AML-193 (cell line): ENCODE measurements at regions not wholly inside any gene's neighbourhood (a gene's known extent, or its start where the extent isn't known, plus 50 kb on each side); places are given as distances from the start of the nearest gene placed in this dataset.

Experiments
- DNase-seq, 2 experiments: peaks; one replicate each; lab custom pipeline; 2025; lab: John Stamatoyannopoulos, UW

DNA sequence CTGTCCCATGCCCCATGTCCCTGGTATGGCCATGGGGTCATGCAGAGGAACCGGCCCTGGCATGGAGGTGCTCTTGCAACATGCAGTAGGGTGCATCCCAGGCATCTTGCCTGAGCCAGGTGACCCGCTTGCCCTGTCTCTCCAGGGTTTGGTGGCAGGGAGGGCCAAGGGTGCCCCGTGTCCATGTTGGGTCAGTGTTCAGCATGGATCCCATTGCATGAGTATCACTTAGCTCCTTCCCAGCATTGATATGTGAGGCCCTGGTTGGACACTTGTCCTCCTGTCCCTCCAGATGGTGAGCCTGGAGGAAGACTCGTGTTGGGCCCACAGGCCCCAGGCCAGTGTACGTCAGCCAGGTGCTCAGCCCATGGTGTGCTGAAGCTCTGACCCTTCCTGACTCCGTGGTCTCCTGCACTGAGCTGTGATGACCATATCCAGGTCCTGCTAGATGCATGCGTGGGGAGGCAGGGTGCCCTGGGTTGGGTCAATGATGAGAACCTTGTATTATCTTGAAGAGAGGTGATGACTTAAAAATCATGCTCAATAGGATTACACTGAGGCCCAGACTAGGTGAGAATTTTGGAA is 205.0 kb downstream of the UBE3A start:
- no peak for DNase-seq

DNA sequence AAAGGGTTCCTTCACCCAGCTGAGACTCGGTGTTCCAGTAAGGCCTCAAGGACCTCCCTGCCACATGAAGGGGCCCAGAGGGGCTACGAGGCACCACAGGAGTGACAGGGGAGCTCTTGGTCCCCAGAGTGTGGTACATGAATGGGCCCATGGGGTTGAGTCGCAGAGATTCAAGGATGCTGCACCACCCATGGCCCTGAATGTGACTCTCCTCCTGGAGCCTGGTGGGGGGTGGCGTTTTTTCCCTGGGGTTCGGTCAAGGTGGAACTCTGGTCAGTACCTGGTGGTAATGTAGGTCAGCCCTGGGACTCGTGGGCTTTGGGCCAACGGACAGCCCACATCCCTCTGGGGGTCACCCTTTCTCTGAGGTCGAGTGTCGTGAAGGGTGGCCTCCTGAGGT is 204.0 kb downstream of the UBE3A start:
- DNase-seq = no peak

DNA sequence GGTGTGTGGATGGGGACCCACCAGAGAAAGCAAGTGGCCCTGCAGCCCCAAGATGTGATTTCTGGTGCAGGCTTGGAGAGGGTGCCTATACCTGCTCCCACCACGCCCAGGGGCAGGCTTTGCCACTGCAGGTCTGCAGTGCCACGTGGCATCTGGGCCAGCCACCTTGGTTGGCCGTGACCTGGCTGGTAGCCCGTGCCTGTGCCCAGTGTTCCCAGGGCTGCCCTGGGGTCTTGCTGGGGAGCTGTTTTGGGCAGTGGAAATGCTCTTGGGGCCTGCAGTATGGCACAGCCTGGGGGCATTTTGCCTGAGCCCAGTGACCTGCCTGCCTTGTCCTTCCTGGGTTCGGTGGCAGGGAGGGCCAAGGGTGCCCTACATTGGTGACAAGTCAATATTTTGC is 203.4 kb downstream of the UBE3A start:
- DNase-seq = no peak

DNA sequence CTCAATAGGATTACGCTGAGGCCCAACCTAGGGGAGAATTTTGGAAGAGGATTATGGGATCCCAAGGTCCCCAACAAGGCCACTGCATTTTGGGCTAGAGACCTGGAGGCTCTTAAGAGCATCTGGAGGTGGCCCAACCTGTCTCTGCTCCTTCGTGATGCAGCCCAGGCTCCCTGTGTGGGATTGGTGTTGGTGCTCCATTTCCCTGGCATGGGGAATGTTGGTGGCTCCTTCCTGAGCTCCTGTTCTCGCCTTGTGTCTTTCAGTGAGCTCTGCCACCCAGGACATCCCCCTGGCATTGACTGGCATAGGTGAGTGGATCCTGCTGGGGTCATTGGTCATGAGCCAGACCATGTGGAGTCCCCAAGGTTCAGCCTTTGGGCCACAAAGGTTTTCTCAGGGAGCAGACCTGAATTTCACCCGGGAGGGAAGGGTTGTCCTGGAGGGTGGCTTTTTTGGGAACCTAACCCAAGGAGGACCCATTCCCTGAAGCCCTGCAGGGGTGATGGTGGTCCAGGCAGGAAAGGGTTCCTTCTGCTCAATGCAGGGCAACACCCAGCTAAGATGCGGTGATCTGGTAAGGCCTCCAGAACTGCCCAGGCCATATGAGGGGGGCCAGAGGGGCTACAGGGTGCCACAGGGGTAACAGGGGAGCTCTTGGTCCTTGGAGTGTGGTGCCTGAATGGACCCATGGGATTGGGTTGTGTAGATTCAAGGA is 202.5 kb downstream of the UBE3A start:
- no peak for DNase-seq

DNA sequence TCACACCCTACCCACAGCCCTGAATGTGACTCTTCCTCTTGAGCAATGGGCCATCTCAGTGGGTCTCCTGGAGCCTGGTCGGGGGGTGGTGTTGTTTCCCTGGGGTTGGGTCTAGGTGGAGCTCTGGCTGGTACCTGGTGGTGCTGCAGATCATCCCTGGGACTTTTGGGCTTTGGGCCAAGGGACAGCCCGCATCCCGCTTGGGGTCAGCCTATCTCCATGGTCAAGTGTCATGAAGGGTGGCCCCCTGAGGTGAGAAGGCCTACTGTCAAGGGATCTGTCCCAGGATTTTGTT is 202.0 kb downstream of the UBE3A start:
- DNase-seq = no peak

DNA sequence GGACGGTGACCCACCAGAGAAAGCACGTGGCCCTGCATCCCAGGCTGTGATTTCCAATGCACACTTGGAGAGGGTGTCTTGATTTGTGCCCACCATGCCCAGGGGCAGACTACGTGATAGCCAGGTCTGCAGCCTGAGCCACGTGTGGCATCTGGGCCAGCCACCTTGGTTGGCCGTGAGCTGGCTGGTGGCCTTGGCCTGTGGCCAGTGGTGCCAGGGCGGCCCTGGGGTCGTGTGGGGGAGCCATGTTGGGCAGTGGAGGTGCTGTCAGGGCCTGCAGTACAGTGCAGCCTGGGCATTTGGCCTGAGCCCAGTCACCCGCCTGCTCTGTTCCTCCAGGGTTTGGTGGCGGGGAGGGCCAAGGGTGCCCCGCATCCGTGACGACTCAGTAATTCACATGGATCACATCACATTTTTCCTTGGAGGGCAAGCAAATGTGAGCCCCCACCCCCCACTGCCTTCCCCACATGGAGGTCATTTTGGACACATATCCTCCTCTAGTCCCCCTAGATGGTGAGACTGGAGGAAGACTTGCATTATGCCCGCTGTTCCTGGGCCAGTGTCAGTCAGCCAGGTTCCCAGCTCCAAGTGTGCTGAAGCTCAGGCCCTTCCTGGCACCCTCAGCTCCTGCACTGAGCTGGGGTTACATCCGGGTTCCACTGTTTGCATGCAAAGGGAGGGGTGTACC is 201.4 kb downstream of the UBE3A start:
- DNase-seq = no peak

DNA sequence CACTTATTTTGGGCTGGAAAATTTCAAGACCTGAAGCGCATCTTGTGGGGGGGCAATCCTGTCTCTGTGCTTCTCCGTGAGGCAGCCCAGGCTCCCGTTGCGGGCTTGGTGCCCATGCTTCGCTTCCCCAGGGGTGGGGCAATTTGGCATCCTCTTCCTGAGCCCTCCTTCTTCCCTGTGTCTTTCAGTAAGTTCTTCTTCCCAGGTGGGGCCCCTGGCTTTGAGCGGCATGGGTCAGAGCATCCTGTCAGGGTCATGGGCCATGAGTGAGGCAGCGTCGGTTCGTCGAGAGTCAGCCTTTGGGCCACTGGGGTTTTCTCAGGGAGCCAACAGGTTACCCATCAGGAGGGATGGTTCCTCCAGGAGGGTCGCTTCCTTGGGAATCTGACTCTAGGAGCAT is 200.7 kb downstream of the UBE3A start:
- no peak for DNase-seq

DNA sequence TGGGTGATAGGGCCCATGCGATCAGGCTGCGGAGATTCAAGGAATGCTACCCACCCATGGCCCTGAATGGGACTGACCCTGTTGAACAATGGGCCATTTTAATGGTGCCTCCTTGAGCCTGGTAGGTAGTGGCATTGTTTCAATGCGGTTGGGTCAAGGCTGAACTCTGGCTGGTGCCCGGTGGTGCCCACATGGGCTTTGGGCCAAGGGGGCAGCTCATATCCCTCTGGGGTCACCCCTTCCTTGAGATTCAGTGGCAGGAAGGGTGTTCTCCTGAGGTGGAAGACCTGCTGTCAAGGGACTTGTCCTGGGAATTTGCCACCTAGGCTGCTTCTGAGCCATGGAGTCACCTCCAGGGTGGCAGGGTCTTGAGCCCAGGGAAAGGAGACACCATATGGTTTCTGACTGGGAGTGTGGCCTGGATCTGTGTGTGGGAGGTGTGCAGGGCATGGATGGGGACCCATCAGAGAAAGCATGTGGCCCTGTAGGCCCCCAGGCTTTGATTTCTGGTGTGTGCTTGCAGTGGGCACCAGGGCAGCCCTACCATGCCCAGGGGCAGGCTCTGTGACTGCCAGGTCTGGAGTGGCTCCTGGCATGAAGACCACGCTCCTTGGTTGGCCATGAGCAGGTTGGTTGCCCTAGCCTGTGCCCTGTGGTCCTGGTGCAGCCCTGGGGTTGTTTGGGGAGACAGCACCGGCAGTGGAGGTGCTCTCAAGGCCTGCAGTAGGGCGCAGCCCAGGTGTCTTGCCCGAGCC is 199.9 kb downstream of the UBE3A start:
- no peak for DNase-seq

DNA sequence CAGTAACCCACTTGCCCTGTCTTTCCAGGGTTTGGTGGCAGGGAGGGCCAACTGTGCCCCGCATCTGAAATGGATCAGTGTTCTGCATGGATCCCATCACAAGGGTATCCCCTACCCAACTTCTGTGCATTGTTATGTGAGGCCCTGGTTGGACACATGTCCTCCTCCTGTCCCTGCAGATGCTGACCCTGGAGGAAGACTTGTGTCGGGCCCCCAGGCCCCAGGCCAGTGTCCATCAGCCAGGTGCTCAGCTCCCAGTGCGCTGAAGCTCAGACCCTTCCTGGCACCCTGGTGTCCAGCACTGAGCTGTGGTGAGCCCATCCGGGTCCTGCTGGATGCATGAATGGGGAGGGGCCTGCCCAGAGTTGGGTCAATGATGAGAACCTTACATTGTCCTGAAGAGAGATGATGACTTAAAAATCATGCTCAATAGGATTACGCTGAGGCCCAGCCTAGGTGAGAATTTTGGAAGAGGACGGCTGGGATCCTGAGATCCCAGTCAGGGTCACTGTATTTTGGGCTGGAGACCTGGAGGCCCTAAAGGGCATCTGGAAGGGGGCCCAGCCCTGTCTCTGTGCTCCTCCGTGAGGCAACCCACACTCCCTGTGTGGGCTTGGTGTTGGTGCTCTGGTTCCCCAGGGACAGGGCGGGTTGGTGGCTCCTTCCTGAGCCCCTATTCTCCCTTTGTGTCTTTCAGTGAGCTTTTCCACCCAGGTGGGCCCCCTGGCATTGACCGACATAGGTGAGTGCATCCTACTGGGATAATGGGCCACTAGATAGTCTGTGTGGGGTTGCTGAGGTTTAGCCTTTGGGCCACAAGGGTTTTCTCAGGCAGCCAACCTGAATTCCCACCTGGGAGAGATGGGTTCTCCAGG is 199.1 kb downstream of the UBE3A start:
- DNase-seq = no peak

DNA sequence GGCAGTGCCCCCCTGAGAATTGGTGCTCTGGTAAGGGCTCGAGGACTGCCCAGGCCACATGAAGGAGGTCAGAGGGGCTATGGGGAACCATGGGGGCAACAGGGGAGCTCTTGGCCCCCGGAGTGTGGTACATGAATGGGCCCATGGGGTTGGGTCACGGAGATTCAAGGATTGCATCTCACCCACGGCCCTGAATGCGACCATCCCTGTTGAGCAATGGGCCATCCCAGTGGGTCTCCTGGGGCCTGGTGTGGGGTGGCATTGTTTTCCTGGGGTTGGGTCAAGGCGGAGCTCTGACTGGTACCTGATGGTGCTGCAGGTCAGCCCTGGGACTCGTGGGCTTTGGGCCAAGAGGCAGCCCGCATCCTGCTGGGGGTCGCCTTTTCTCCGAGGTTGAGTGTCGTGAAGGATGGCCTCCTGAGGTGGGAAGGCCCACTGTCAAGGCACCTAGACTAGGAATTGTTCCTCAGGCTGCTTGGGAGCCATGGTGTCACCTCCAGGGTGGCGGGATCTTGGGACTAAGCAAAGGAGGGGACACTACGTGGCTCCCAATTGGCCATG is 198.3 kb downstream of the UBE3A start:
- DNase-seq = no peak

DNA sequence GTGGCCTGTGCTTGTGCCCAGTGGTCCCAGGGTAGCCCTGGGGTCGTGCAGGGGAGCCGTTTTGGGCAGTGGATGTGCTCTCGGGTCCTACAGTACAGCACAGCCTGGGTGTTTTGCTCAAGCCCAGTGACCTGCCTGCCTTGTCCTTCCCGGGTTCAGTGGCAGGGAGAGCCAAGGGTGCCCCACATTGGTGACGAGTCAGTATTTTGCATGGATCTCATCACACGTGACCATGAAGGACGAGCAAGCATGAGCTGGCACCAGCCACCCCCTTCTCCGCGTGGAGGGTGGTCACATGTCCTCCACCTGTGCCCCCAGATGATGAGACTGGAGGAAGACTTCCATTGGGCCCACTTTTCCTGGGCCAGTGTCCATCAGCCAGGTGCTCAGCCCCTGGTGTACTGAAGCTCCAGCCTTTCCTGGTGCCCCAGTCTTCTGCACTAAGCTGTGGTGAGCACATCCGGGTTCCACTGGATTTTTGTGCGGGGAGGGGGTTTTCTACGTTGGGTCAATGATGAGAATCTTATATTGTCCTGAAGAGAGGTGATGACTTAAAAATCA is 197.5 kb downstream of the UBE3A start:
- DNase-seq = no peak

DNA sequence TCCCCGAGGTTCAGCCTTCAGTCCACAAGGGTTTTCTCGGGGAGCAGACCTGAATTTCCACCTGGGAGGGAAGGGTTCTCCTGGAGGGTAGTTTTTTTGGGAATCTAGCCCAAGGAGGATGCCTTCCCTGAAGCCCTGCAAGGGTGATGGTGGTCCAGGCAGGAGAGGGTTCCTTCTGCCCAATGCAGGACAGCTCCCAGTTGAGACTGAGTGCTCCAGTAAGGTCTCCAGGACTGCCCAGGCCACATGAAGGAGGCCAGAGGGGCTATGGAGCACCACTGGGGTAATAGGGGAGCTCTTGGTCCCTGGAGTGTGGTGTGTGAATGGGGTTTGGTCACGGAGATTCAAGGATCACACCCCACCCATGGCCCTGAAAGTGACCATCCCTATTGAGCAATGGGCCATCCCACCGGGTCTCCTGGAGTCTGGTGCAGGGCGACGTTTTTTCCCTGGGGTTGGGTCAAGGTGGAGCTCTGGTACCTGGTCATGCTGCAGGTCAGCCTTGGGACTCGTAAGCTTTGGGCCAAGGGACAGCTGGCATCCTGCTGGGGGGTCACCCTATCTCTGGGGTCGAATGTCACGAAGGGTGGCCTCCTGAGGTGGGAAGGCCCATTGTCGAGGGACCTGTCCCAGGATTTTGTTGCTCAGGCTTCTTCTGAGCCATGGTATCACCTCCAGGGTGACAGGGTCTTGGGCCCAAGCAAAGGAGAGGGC is 196.5 kb downstream of the UBE3A start:
- no peak for DNase-seq

DNA sequence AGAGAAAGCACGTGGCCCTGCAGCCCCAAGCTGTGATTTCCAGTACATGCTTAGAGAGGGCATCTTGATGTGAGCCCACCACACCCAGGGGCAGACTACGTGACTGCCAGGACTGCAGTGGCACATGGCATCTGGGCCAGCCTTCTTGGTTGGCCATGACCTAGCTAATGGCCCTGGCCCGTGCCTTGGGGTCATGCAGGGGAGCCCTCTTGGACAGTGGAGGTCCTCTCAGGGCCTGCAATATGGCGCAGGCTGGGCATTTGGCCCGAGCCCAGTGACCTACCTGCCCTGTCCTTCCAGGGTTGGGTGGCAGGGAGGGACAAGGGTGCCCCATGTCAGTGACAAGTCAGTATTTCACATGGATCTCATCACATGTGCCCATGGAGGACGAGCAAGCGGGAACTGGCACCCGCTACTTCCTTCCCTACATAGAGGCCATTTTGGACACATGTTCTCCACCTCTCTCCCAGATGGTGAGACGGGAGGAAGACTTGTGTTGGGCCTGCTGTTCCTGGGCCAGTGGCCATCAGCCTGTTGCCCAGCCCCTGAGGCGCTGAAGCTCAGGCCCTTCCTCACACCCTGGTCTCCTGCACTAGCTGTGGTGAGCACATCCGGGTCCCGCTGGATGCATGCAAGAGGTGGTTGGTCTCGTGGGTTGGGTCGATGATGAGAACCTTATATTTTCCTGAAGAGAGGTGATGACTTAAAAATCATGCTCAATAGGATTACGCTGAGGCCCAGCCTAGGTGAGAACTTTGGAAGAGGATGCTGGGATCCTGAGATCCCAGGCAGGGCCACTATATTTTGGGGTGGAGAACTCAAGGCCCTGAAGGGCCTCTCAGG is 195.6 kb downstream of the UBE3A start:
- no peak for DNase-seq

DNA sequence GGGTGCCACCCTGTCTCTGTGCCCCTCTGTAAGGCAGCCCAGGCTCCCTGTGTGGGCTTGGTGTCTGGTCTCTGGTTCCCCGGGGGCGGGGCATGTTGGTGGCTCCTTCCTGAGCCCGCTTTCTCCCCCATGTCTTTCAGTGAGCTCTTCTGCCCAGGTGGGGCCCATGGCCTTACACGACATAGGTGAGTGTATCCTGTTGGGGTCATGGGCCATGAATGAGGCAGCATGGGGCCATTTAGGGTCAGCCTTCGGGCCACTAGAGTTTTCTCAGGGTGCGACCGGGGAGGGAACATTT is 195.1 kb downstream of the UBE3A start:
- DNase-seq = no peak

DNA sequence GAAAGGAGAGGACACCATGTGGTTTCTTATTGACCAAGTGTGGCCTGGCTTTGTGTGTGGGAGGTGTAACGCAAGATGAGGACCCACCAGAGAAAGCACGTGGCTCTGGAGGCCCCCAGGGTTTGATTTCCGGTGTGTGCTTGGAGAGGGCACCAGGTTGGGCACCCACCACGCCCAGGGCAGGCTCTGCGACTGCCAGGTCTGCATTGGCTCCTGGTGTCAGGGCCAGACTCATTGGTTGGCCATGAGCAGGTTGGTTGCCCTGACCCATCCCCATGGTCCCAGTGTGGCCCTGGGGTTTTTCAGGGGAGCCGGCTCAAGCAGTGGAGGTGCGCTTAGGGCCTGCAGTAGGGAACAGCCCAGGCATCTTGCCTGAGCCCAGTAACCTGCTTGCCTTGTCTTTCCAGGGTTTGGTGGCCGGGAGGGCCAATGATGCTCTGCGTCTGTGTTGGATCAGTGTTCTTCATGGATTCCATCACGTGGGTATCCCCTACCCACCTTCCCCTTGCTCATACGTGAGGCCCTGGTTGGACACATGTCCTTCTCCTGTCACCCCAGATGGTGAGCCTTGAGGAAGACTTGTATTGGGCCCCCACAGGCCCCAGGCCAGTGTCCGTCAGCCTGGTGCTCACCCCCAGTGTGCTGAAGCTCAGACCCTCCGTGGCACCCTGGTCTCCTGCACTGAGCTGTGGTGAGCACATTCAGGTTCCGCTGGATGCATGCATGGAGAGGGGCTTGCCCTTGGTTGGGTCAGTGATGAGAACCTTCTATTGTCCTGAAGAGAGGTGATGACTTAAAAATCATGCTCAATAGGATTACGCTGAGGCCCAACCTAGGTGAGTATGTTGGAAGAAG is 193.9 kb downstream of the UBE3A start:
- DNase-seq = no peak

DNA sequence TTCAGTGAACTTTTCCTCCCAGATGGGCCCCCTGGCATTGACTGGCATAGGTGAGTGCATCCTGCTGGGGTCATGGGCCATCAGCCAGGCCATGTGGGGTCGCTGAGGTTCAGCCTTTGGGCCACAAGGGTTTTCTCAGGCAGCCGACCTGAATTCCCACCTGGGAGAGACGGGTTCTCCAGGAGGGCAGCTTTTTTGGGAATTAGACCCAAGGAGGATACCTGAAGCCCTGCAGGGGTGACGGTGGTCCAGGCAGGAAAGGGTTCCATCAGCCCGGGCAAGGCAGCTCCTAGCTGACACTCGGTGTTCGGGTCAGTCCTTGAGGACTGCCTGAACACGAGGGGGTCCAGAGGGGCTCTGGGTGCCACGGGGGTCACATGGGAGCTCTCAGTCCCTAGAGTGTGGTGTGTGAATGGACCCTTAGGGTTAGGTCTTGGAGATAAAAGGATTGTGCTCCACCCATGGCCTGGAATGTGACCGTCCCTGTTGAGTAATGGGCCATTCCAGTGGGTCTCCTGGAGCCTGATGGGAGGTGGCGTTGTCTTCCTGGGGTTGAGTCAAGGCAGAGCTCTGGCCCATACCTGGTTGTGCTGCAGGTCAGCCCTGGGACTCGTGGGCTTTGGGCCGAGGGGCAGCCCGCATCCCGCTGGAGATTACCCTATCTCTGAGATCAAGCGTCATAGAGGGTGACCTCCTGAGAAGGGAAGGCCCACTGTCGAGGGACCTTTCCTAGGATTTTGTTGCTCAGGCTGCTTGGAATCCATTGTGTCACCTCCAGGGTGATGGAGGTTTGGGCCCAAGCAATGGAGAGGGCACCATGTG is 192.8 kb downstream of the UBE3A start:
- no peak for DNase-seq

DNA sequence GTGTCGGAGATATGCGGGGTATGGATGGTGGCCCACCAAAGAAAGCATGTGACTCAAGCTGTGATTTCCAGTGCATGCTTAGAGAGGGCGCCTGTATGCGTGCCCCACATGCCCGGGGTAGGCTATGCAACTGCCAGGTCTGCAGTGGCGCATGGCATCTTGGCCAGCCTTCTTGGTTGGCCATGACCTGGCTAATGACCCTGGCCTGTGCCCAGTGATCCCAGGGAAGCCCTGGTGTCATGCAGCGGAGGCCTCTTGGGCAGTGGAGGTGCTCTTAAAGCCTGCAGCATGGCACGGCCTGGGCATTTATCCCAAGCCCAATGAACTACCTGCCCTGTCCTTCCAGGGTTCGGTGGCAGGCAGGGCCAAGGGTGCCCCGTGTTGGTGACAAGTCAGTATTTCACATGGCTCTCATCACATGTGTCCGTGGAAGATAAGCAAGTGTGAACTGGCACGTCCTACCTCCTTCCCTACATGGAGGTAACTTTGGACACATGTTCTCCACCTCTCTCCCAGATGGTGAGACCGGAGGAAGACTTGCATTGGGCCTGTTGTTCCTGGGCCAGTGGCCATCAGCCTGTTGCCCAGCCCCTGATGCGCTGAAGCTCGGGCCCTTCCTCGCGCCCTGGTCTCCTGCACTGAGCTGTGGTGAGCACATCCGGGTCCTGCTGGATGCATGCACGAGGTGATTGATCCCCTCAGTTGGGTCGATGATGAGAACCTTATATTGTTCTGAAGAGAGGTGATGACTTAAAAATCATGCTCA is 192.0 kb downstream of the UBE3A start:
- DNase-seq = no peak
